Stomach (tissue), 8 donors: ENCODE measurements at regions not wholly inside any gene's neighbourhood (a gene's known extent, or its start where the extent isn't known, plus 50 kb on each side); places are given as distances from the start of the nearest gene placed in this dataset.
"Not testable (repeated sequence)": the region's sequence is repeated elsewhere in the genome, so short reads cannot be mapped to it uniquely, and the experiment has no call there.

Experiments used
- DNase-seq, 2 donors: peaks; one replicate each; pipeline versions ENCODE4 v3.0.0 to v3.0.0-alpha.2; 2013 to 2019
- H3K27ac ChIP-seq, 5 donors: fragments of 200-600 bp in 4 of 5; sonication (generic) in 4 of 5; one replicate each; pipeline ENCODE4 v1.5.1; 2013 to 2019; ENCODE audit warnings: mild to moderate bottlenecking in 1 of 5, moderate library complexity in 1 of 5
- H3K27me3 ChIP-seq, 3 donors: fragments of 200-600 bp; sonication (generic); one replicate each; pipeline ENCODE4 v1.5.1; 2017 to 2019; ENCODE audit warnings: mixed run types in 1 of 3
- H3K36me3 ChIP-seq, 4 donors: fragments of 200-600 bp; sonication (generic); 1 replicate in 3 of 4; 2 replicates in 1 of 4; pipeline ENCODE4 v1.5.1; 2016 to 2019
- H3K4me1 ChIP-seq, 4 donors: fragments of 200-600 bp; sonication (generic); one replicate each; pipeline ENCODE4 v1.5.1; 2016 to 2019
- H3K4me3 ChIP-seq, 4 donors: fragments of 200-600 bp; sonication (generic) in 3 of 4; one replicate each; pipeline ENCODE4 v1.5.1; 2016 to 2019; ENCODE audit warnings: mild to moderate bottlenecking in 1 of 4
- H3K9me3 ChIP-seq, 4 donors: fragments of 200-600 bp; sonication (generic); one replicate each; pipeline ENCODE4 v1.5.1; 2016 to 2019
- EP300 ChIP-seq: sonication (generic); formaldehyde crosslinking; IDR thresholded peaks from one replicate; pipeline ENCODE4 v1.6.1; 2017; ENCODE audit warnings: antibody characterized with exemption
- POLR2A ChIP-seq, 4 donors: fragments of 450-650 bp; IDR thresholded peaks; one replicate each; pipeline ENCODE4 v1.6.1; 2016; ENCODE audit warnings: antibody characterized with exemption in 4 of 4, control low read depth in 2 of 4, mild to moderate bottlenecking in 1 of 4, moderate library complexity in 1 of 4
- POLR2AphosphoS5 ChIP-seq, 3 donors: sonication (generic); formaldehyde crosslinking; IDR thresholded peaks; one replicate each; pipeline ENCODE4 v1.6.1; 2016; ENCODE audit warnings: antibody characterized with exemption in 3 of 3
- WGBS, 5 donors: extraction: QIAGEN DNeasy Blood & Tissue Kit in 3 of 5; methylation state at CpG; one replicate each; pipeline versions ENCODE4 v1.1.5 to v1.1.7; 2013 to 2018; 5-methylcytosine and 5-hydroxymethylcytosine counted together
- intact Hi-C: fragments of 100-400 bp; cut with DNase I; formaldehyde crosslinking; loops from one replicate; pipeline ENCODE4 v1.15.1; 2023; ENCODE audit warnings: low total_unique reads
- TF ChIP-seq, protein P1 (sequence below), 7 experiments: fragments of 450-650 bp in 4 of 7; fragments of 200-600 bp in 3 of 7; sonication (generic) in 3 of 7; IDR thresholded peaks; one replicate each; pipeline ENCODE4 v1.5.1; 2016 to 2019; ENCODE audit warnings: antibody characterized with exemption in 7 of 7, control low read depth in 2 of 7, mild to moderate bottlenecking in 1 of 7
- donor health status: healthy with polysubstance abuse.
- donor health status: Bipolar disorder and iron deficiency.
- donor health status: healthy.

DNA sequence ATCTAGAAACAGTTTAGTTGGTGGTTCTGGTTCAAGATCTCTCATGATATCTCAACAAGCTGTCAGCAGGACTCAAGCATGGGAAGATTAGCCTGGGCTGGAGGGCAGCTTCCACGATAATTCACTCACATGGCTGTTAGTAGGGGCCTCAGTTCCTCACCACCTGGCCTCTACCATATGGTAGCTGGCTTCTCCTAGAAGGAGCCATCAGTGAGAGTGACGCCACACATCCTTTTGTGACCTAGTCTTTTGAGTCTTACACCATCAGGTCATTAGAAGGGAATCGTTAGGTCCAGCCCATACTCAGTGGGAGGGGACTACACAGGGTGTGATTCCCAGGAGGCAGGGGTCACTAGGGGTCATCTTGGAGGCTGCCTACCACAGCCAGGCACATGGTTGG lies 239.3 kb upstream of the PLPP4 start:
- TF ChIP-seq EP300: no peak
- TF ChIP-seq, protein P1, sequence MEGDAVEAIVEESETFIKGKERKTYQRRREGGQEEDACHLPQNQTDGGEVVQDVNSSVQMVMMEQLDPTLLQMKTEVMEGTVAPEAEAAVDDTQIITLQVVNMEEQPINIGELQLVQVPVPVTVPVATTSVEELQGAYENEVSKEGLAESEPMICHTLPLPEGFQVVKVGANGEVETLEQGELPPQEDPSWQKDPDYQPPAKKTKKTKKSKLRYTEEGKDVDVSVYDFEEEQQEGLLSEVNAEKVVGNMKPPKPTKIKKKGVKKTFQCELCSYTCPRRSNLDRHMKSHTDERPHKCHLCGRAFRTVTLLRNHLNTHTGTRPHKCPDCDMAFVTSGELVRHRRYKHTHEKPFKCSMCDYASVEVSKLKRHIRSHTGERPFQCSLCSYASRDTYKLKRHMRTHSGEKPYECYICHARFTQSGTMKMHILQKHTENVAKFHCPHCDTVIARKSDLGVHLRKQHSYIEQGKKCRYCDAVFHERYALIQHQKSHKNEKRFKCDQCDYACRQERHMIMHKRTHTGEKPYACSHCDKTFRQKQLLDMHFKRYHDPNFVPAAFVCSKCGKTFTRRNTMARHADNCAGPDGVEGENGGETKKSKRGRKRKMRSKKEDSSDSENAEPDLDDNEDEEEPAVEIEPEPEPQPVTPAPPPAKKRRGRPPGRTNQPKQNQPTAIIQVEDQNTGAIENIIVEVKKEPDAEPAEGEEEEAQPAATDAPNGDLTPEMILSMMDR (IDR thresholded peaks at IDR 0.05): no peak
- TF ChIP-seq POLR2A (IDR thresholded peaks at IDR 0.05): no peak
- TF ChIP-seq POLR2AphosphoS5 (IDR thresholded peaks at IDR 0.05): no peak
- no peak for DNase-seq
- H3K27ac ChIP-seq: no peak overlapping the region
- intact Hi-C loops: no loop called here
- H3K4me3 ChIP-seq: no peak overlapping the region
- H3K36me3 ChIP-seq: no peaks in the 10 kb centered on the region
- 52 to 72% (median 64%) methylated on average over 3 of the region's 3 CpGs for WGBS, 5 donors
- no peaks in the 10 kb centered on the region for H3K27me3 ChIP-seq
- H3K4me1 ChIP-seq: no peaks in the 10 kb centered on the region
- H3K9me3 ChIP-seq: no peaks in the 10 kb centered on the region

DNA sequence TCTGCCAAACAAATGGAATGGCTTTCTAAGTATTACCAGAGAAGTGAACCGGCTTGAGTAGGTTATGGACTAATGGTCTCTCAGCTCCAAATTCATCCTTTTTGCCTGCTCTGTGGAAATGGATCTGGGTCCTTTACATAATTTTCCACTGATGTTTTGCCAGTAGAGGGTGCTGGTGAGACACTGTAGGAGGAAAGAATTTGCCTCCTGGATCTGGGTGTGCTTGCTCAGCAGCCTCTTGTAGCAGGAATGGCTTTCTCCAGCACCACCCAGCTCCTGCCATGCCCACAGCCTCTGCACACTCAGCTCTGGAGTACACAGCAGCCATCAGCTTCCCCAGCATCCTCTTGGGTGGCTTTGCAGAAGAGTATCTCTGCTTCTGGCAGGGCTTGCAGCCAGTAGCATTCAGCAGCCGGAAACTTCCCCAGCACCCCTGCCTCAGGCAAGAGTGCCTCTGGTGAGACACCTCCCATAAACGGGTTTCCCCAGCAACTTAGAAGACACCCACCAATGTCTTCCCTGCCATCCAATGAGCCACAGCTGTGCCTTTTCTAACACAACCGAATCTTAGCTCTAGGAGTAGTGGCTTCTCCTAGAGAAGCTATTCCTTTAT lies 235.0 kb upstream of the PLPP4 start:
- H3K27ac ChIP-seq: no peak overlapping the region
- no peaks in the 10 kb centered on the region for H3K27me3 ChIP-seq
- 43 to 66% (median 54%) methylated on average over 4 of the region's 4 CpGs for WGBS, 5 donors
- peak; percentile 35 to 53 for DNase-seq
- no peaks in the 10 kb centered on the region for H3K4me1 ChIP-seq
- no peaks in the 10 kb centered on the region for H3K9me3 ChIP-seq
- intact Hi-C loops: no loop called here
- H3K36me3 ChIP-seq: no peaks in the 10 kb centered on the region
- TF ChIP-seq, protein P1 (IDR thresholded peaks at IDR 0.05): peak in 4 of 7 experiments; percentile 22 to 42 (median 34)
- TF ChIP-seq POLR2A (IDR thresholded peaks at IDR 0.05) (no peak), POLR2AphosphoS5 (IDR thresholded peaks at IDR 0.05) (no peak)
- H3K4me3 ChIP-seq: no peak overlapping the region

DNA sequence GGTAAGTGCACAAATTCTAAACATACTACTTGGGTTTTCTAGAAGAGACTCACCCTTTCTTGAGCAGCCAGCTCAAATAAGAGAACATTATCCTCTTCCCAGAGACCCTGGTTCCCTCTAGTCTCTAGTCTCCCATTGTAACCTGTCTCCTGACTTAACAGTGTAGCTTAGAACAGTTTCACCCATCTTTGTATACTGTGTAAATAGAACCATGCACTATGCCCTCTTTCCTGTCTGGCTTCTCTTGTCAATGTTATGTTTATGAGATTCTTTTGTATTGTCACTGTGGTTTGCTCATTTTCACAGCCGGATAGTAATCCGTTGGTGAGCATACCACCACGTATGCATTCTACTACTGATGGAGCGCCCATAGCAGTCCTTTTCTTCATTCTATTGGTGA lies 227.4 kb upstream of the PLPP4 start:
- Histone ChIP-seq H3K4me1 (no peaks in the 10 kb centered on the region), H3K36me3 (no peaks in the 10 kb centered on the region), H3K27ac (no peak overlapping the region), H3K27me3 (no peaks in the 10 kb centered on the region), H3K4me3 (no peak overlapping the region), H3K9me3 (peaks cover 0 to 4% (median 0%) of the 10 kb centered on the region in 4 donors)
- intact Hi-C loops: no loop called here
- no peak for DNase-seq
- WGBS, 5 donors: 87 to 89% (median 88%) methylated on average over 4 of the region's 4 CpGs
- TF ChIP-seq, protein P1 (IDR thresholded peaks at IDR 0.05): no peak
- TF ChIP-seq POLR2AphosphoS5 (IDR thresholded peaks at IDR 0.05) (no peak), POLR2A (IDR thresholded peaks at IDR 0.05) (no peak), EP300 (no peak)

DNA sequence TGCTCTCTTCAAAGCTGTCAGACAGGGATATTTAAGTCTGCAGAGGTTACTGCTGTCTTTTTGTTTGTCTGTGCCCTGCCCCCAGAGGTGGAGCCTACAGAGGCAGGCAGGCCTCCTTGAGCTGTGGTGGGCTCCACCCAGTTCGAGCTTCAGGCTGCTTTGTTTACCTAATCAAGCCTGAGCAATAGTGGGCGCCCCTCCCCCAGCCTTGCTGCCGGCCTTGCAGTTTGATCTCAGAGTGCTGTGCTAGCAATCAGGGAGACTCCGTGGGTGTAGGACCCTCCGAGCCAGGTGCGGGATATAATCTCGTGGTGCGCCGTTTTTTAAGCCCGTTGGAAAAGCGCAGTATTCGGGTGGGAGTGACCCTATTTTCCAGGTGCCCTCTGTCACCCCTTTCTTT lies 217.3 kb upstream of the PLPP4 start:
- H3K9me3 ChIP-seq, H3K27me3 ChIP-seq, H3K36me3 ChIP-seq, H3K27ac ChIP-seq, H3K4me1 ChIP-seq, H3K4me3 ChIP-seq, intact Hi-C loops: not testable (repeated sequence)
- WGBS, 5 donors: 24 to 59% (median 44%) methylated on average over 4 to 12 of the region's 12 CpGs
- DNase-seq: peak in 1 of 2 donors; percentile 36

DNA sequence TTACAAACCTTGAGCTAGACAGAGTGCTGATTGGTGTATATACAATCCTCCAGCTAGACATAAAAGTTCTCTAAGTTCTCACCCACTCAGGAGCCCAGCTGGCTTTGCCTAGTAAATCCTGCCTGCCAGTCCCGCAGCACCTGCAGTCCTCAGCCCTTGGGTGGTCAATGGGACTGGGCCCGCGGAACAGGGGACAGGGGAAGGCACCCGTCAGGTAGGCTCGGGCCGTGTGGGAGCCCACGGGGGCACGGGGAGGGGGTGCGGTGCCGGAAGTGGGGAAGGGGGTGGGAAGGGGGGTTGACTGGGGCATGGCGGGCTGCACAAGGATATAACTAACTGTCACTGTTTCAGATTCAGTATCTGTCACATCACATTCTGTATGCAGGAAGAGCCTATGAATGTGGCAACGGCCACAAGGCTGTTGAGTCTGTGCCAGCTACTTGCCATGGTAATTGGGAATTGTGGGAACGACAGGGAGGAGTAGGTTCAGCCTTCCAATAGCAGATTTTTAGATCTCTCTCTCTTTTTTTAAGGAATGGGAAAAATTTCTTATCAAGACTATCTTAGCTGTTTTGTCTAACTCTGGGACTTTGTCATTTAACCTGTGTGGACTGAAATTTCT lies 205.1 kb upstream of the PLPP4 start:
- no peak overlapping the region for H3K4me3 ChIP-seq
- peak overlapping the region in 1 of 5 donors; percentile 51 for H3K27ac ChIP-seq
- no peak for DNase-seq
- no peaks in the 10 kb centered on the region for H3K27me3 ChIP-seq
- no peak for TF ChIP-seq POLR2A (IDR thresholded peaks at IDR 0.05)
- 79 to 84% (median 81%) methylated on average over 12 to 13 of the region's 13 CpGs for WGBS, 5 donors
- H3K4me1 ChIP-seq: peaks cover 0 to 8% (median 2%) of the 10 kb centered on the region in 4 donors
- no peaks in the 10 kb centered on the region for H3K36me3 ChIP-seq
- peaks cover 0 to 7% (median 0%) of the 10 kb centered on the region in 4 donors for H3K9me3 ChIP-seq
- intact Hi-C loops: no loop called here
